ENCODE measurements at regions not wholly inside any gene's neighbourhood (a gene's known extent, or its start where the extent isn't known, plus 50 kb on each side); places are given as distances from the start of the nearest gene placed in this dataset.

- Histone ChIP-seq H2AFZ (ENCODE audit: control insufficient read depth, low read length) (no peak overlapping the region), H3K9ac (ENCODE audit: control insufficient read depth, extremely low read depth, insufficient read depth, low read length) (no peak overlapping the region), H3K4me1 (ENCODE audit: control insufficient read depth, extremely low read depth, insufficient read depth, low read length) (no peaks in the 10 kb centered on the region), H3K9me1 (ENCODE audit: control insufficient read depth, extremely low read depth, insufficient read depth, low read length) (no peaks in the 10 kb centered on the region), H3K4me2 (ENCODE audit: control insufficient read depth, extremely low read depth, insufficient read depth, low read depth, low read length) (no peak overlapping the region), H3K79me2 (ENCODE audit: control insufficient read depth, insufficient read depth, low read length) (no peaks in the 10 kb centered on the region), H3K9me3 (ENCODE audit: control insufficient read depth, low read depth, low read length) (no peaks in the 10 kb centered on the region), H4K20me1 (ENCODE audit: control insufficient read depth, extremely low read depth, insufficient read depth, low read length) (no peaks in the 10 kb centered on the region), H3K36me3 (ENCODE audit: control insufficient read depth in 2 of 2, extremely low read depth in 1 of 2, insufficient read depth in 2 of 2, low read length in 2 of 2) (no peaks in the 10 kb centered on the region), H3K4me3 (ENCODE audit: control insufficient read depth in 2 of 3, extremely low read depth in 1 of 3, insufficient read depth in 2 of 3, low read depth in 1 of 3, low read length in 3 of 3) (no peak overlapping the region), H3K27me3 (ENCODE audit: control insufficient read depth, extremely low read depth, insufficient read depth, low read length) (no peaks in the 10 kb centered on the region), H3K27ac (ENCODE audit: control insufficient read depth, insufficient read depth, low read length) (no peak overlapping the region)
- FAIRE-seq = no peak
- no peak for DNase-seq (ENCODE audit: low read depth, low spot score)
- dilution Hi-C loops (cut with MboI; ENCODE audit: extremely low pct_ligation_motif_present, low sequenced_read_pairs) = no loop called here
- no peak for TF ChIP-seq CTCF (optimal IDR thresholded peaks at IDR 0.05 in 1 of 3, IDR thresholded peaks at IDR 0.05 in 1 of 3, conservative IDR thresholded peaks at IDR 0.05 in 1 of 3; ENCODE audit: extremely low read depth in 1 of 3, insufficient read depth in 2 of 3, low read length in 3 of 3)
- no peak for TF ChIP-seq EZH2 (IDR thresholded peaks at IDR 0.05; ENCODE audit: low read length)
Measured at GRCh38 chr5:163642904-163643303, 137.5 kb downstream of the MAT2B start.

- H3K4me3 ChIP-seq (ENCODE audit: control insufficient read depth in 2 of 3, extremely low read depth in 1 of 3, insufficient read depth in 2 of 3, low read depth in 1 of 3, low read length in 3 of 3) = no peak overlapping the region
- H3K9me1 ChIP-seq (ENCODE audit: control insufficient read depth, extremely low read depth, insufficient read depth, low read length) = no peaks in the 10 kb centered on the region
- H3K36me3 ChIP-seq (ENCODE audit: control insufficient read depth in 2 of 2, extremely low read depth in 1 of 2, insufficient read depth in 2 of 2, low read length in 2 of 2) = no peaks in the 10 kb centered on the region
- H3K4me2 ChIP-seq (ENCODE audit: control insufficient read depth, extremely low read depth, insufficient read depth, low read depth, low read length) = no peak overlapping the region
- H3K9me3 ChIP-seq (ENCODE audit: control insufficient read depth, low read depth, low read length) = no peaks in the 10 kb centered on the region
- dilution Hi-C loops (cut with MboI; ENCODE audit: extremely low pct_ligation_motif_present, low sequenced_read_pairs) = no loop called here
- no peak for FAIRE-seq
- no peaks in the 10 kb centered on the region for H3K27me3 ChIP-seq (ENCODE audit: control insufficient read depth, extremely low read depth, insufficient read depth, low read length)
- no peak overlapping the region for H3K9ac ChIP-seq (ENCODE audit: control insufficient read depth, extremely low read depth, insufficient read depth, low read length)
- H3K4me1 ChIP-seq (ENCODE audit: control insufficient read depth, extremely low read depth, insufficient read depth, low read length) = no peaks in the 10 kb centered on the region
- H3K27ac ChIP-seq (ENCODE audit: control insufficient read depth, insufficient read depth, low read length) = no peak overlapping the region
- H2AFZ ChIP-seq (ENCODE audit: control insufficient read depth, low read length) = no peak overlapping the region
- H4K20me1 ChIP-seq (ENCODE audit: control insufficient read depth, extremely low read depth, insufficient read depth, low read length) = no peaks in the 10 kb centered on the region
- TF ChIP-seq CTCF (optimal IDR thresholded peaks at IDR 0.05 in 1 of 3, IDR thresholded peaks at IDR 0.05 in 1 of 3, conservative IDR thresholded peaks at IDR 0.05 in 1 of 3; ENCODE audit: extremely low read depth in 1 of 3, insufficient read depth in 2 of 3, low read length in 3 of 3) = no peak
- no peak for TF ChIP-seq EZH2 (IDR thresholded peaks at IDR 0.05; ENCODE audit: low read length)
- no peaks in the 10 kb centered on the region for H3K79me2 ChIP-seq (ENCODE audit: control insufficient read depth, insufficient read depth, low read length)
- no peak for DNase-seq (ENCODE audit: low read depth, low spot score)
Measured at GRCh38 chr5:163645421-163646416, 140.3 kb downstream of the MAT2B start.

All from keratinocyte (primary cell).